Activated T-cell treated with anti-CD3 and anti-CD28 coated beads for 48 hours (primary cell): ENCODE measurements at regions not wholly inside any gene's neighbourhood (a gene's known extent, or its start where the extent isn't known, plus 50 kb on each side); places are given as distances from the start of the nearest gene placed in this dataset.

Source experiments
- DNase-seq: peaks from one replicate; pipeline ENCODE4 v3.0.0-alpha.2; 2020; ENCODE audit warnings: low read depth

GRCh38 chr1:55624766-55625165, 409.6 kb upstream of the USP24 start:
- DNase-seq, result no peak

- no peak for DNase-seq
Measured at GRCh38 chr1:55623311-55623710, 408.1 kb upstream of the USP24 start.

GRCh38 chr1:55622074-55622473, 406.9 kb upstream of the USP24 start:
- no peak for DNase-seq

- no peak for DNase-seq
Measured at GRCh38 chr1:55618199-55618598, 403.0 kb upstream of the USP24 start.

GRCh38 chr1:55617288-55617982, 402.3 kb upstream of the USP24 start:
- no peak for DNase-seq

- DNase-seq, result no peak
Measured at GRCh38 chr1:55612988-55613387, 397.8 kb upstream of the USP24 start.

- no peak for DNase-seq
Measured at GRCh38 chr1:55611123-55611522, 396.0 kb upstream of the USP24 start.

GRCh38 chr1:55610203-55610602, 395.0 kb upstream of the USP24 start:
- DNase-seq, result no peak

GRCh38 chr1:55609630-55610029, 394.5 kb upstream of the USP24 start:
- no peak for DNase-seq

GRCh38 chr1:55605155-55605554, 390.0 kb upstream of the USP24 start:
- no peak for DNase-seq

- no peak for DNase-seq
Measured at GRCh38 chr1:55604749-55605148, 389.6 kb upstream of the USP24 start.

GRCh38 chr1:55604179-55604578, 389.0 kb upstream of the USP24 start:
- DNase-seq, result no peak

- DNase-seq, result no peak
Measured at GRCh38 chr1:55600242-55600641, 385.1 kb upstream of the USP24 start.

GRCh38 chr1:55597910-55598309, 382.7 kb upstream of the USP24 start:
- no peak for DNase-seq

GRCh38 chr1:55594701-55595100, 379.5 kb upstream of the USP24 start:
- DNase-seq, result no peak

GRCh38 chr1:55593298-55593697, 378.1 kb upstream of the USP24 start:
- no peak for DNase-seq

GRCh38 chr1:55592122-55592521, 377.0 kb upstream of the USP24 start:
- DNase-seq, result no peak

GRCh38 chr1:55589671-55590297, 374.6 kb upstream of the USP24 start:
- DNase-seq, result no peak

- DNase-seq, result no peak
Measured at GRCh38 chr1:55588309-55588708, 373.1 kb upstream of the USP24 start.

- no peak for DNase-seq
Measured at GRCh38 chr1:55586771-55587170, 371.6 kb upstream of the USP24 start.

GRCh38 chr1:55585402-55585792, 370.2 kb upstream of the USP24 start:
- DNase-seq, result no peak

- DNase-seq, result no peak
Measured at GRCh38 chr1:55584526-55585401, 369.6 kb upstream of the USP24 start.

- no peak for DNase-seq
Measured at GRCh38 chr1:55582084-55582483, 366.9 kb upstream of the USP24 start.
